Mucosa of rectum (tissue), 2 donors: ENCODE measurements at regions not wholly inside any gene's neighbourhood (a gene's known extent, or its start where the extent isn't known, plus 50 kb on each side); places are given as distances from the start of the nearest gene placed in this dataset.

Experiments
- H3K27ac ChIP-seq, 2 donors: one replicate each; pipeline ENCODE4 v1.7.0; 2013; ENCODE audit warnings: inconsistent platforms in 2 of 2, low read depth in 2 of 2, low read length in 2 of 2
- H3K27me3 ChIP-seq, 2 donors: one replicate each; pipeline ENCODE4 v1.7.0; 2013; ENCODE audit warnings: low read length in 2 of 2; ENCODE audit not compliant: control insufficient read depth in 2 of 2, insufficient read depth in 2 of 2
- H3K36me3 ChIP-seq, 2 donors: one replicate each; pipeline ENCODE4 v1.7.0; 2013; ENCODE audit warnings: low read length in 2 of 2; ENCODE audit not compliant: control insufficient read depth in 2 of 2, insufficient read depth in 2 of 2
- H3K4me1 ChIP-seq, 2 donors: one replicate each; pipeline ENCODE4 v1.7.0; 2013; ENCODE audit warnings: low read length in 2 of 2, mild to moderate bottlenecking in 1 of 2; ENCODE audit not compliant: control insufficient read depth in 2 of 2, insufficient read depth in 2 of 2
- H3K4me3 ChIP-seq, 2 donors: one replicate each; pipeline ENCODE4 v1.7.0; 2013; ENCODE audit warnings: low read length in 2 of 2
- H3K9ac ChIP-seq, 2 donors: one replicate each; pipeline ENCODE4 v1.7.0; 2013; ENCODE audit warnings: low read length in 2 of 2, low read depth in 1 of 2, mild to moderate bottlenecking in 1 of 2
- H3K9me3 ChIP-seq, 2 donors: one replicate each; pipeline ENCODE4 v1.7.0; 2013; ENCODE audit warnings: low read length in 2 of 2; ENCODE audit not compliant: control insufficient read depth in 2 of 2
- donor health status: healthy.
- donor health status: Normal muscosa, but diverticular disease.

- Histone ChIP-seq H3K27ac (no peak overlapping the region), H3K9me3 (no peaks in the 10 kb centered on the region), H3K27me3 (peaks cover 0 to 3% of the 10 kb centered on the region in 2 donors), H3K36me3 (no peaks in the 10 kb centered on the region), H3K9ac (no peak overlapping the region), H3K4me1 (no peaks in the 10 kb centered on the region), H3K4me3 (no peak overlapping the region)
Measured at GRCh38 chr21:35628316-35628715, 432.0 kb downstream of the SETD4 start.

- peaks cover 0 to 3% of the 10 kb centered on the region in 2 donors for H3K27me3 ChIP-seq
- no peaks in the 10 kb centered on the region for H3K36me3 ChIP-seq
- no peak overlapping the region for H3K27ac ChIP-seq
- no peaks in the 10 kb centered on the region for H3K4me1 ChIP-seq
- no peaks in the 10 kb centered on the region for H3K9me3 ChIP-seq
- H3K4me3 ChIP-seq: no peak overlapping the region
- H3K9ac ChIP-seq: no peak overlapping the region
Measured at GRCh38 chr21:35627462-35627861, 432.9 kb downstream of the SETD4 start.

- Histone ChIP-seq H3K27me3 (peaks cover 0 to 3% of the 10 kb centered on the region in 2 donors), H3K4me3 (no peak overlapping the region)
Measured at GRCh38 chr21:35625576-35625975, 434.8 kb downstream of the SETD4 start.

GRCh38 chr21:35624901-35625300 lies 435.4 kb downstream of the SETD4 start:
- H3K4me3 ChIP-seq: no peak overlapping the region
- no peaks in the 10 kb centered on the region for H3K4me1 ChIP-seq
- H3K9me3 ChIP-seq: no peaks in the 10 kb centered on the region
- H3K9ac ChIP-seq: no peak overlapping the region
- peaks cover 0 to 3% of the 10 kb centered on the region in 2 donors for H3K27me3 ChIP-seq
- H3K27ac ChIP-seq: no peak overlapping the region
- no peaks in the 10 kb centered on the region for H3K36me3 ChIP-seq

More at GRCh38 chr21:35625576-35625975, 434.8 kb downstream of the SETD4 start:
- no peak overlapping the region for H3K9ac ChIP-seq
- no peaks in the 10 kb centered on the region for H3K36me3 ChIP-seq
- no peaks in the 10 kb centered on the region for H3K4me1 ChIP-seq
- H3K9me3 ChIP-seq: no peaks in the 10 kb centered on the region
- no peak overlapping the region for H3K27ac ChIP-seq

GRCh38 chr21:35622612-35623011 lies 437.7 kb downstream of the SETD4 start:
- Histone ChIP-seq H3K36me3 (no peaks in the 10 kb centered on the region), H3K27me3 (no peaks in the 10 kb centered on the region), H3K27ac (no peak overlapping the region), H3K9me3 (no peaks in the 10 kb centered on the region), H3K4me1 (no peaks in the 10 kb centered on the region), H3K4me3 (no peak overlapping the region), H3K9ac (no peak overlapping the region)

- Histone ChIP-seq H3K27me3 (no peaks in the 10 kb centered on the region), H3K9me3 (no peaks in the 10 kb centered on the region), H3K4me3 (no peak overlapping the region), H3K4me1 (no peaks in the 10 kb centered on the region), H3K36me3 (no peaks in the 10 kb centered on the region), H3K27ac (no peak overlapping the region), H3K9ac (no peak overlapping the region)
Measured at GRCh38 chr21:35619184-35619583, 441.1 kb downstream of the SETD4 start.

GRCh38 chr21:35617491-35617890 lies 442.8 kb downstream of the SETD4 start:
- H3K27me3 ChIP-seq: no peaks in the 10 kb centered on the region
- H3K36me3 ChIP-seq: no peaks in the 10 kb centered on the region
- H3K27ac ChIP-seq: no peak overlapping the region
- H3K4me3 ChIP-seq: no peak overlapping the region
- no peak overlapping the region for H3K9ac ChIP-seq
- no peaks in the 10 kb centered on the region for H3K9me3 ChIP-seq
- no peaks in the 10 kb centered on the region for H3K4me1 ChIP-seq

- Histone ChIP-seq H3K9ac (no peak overlapping the region), H3K9me3 (no peaks in the 10 kb centered on the region), H3K4me1 (no peaks in the 10 kb centered on the region), H3K4me3 (no peak overlapping the region), H3K27ac (no peak overlapping the region), H3K36me3 (no peaks in the 10 kb centered on the region), H3K27me3 (no peaks in the 10 kb centered on the region)
Measured at GRCh38 chr21:35616090-35616489, 444.2 kb downstream of the SETD4 start.

- no peaks in the 10 kb centered on the region for H3K4me1 ChIP-seq
- H3K9me3 ChIP-seq: no peaks in the 10 kb centered on the region
- H3K36me3 ChIP-seq: no peaks in the 10 kb centered on the region
- H3K27me3 ChIP-seq: no peaks in the 10 kb centered on the region
- no peak overlapping the region for H3K4me3 ChIP-seq
- no peak overlapping the region for H3K27ac ChIP-seq
- no peak overlapping the region for H3K9ac ChIP-seq
Measured at GRCh38 chr21:35615325-35615724, 445.0 kb downstream of the SETD4 start.

- H3K9me3 ChIP-seq: no peaks in the 10 kb centered on the region
- H3K36me3 ChIP-seq: no peaks in the 10 kb centered on the region
- no peaks in the 10 kb centered on the region for H3K27me3 ChIP-seq
- no peak overlapping the region for H3K4me3 ChIP-seq
- no peak overlapping the region for H3K27ac ChIP-seq
- no peaks in the 10 kb centered on the region for H3K4me1 ChIP-seq
- H3K9ac ChIP-seq: no peak overlapping the region
Measured at GRCh38 chr21:35614396-35614921, 445.9 kb downstream of the SETD4 start.

GRCh38 chr21:35611708-35612132 lies 448.6 kb downstream of the SETD4 start:
- H3K9me3 ChIP-seq: no peaks in the 10 kb centered on the region
- no peak overlapping the region for H3K4me3 ChIP-seq
- no peak overlapping the region for H3K27ac ChIP-seq
- no peak overlapping the region for H3K9ac ChIP-seq
- H3K36me3 ChIP-seq: no peaks in the 10 kb centered on the region
- H3K4me1 ChIP-seq: no peaks in the 10 kb centered on the region
- H3K27me3 ChIP-seq: no peaks in the 10 kb centered on the region
